ENCODE measurements at regions not wholly inside any gene's neighbourhood (a gene's known extent, or its start where the extent isn't known, plus 50 kb on each side); places are given as distances from the start of the nearest gene placed in this dataset.

- H3K27ac ChIP-seq = no peak overlapping the region
- no peak for TF ChIP-seq Cebpa-rat (IDR thresholded peaks at IDR 0.05)
- H3K36me3 ChIP-seq = no peaks in the 10 kb centered on the region
- H3K4me1 ChIP-seq = no peaks in the 10 kb centered on the region
- H3K9me3 ChIP-seq = no peaks in the 10 kb centered on the region
- no peaks in the 10 kb centered on the region for H4K20me1 ChIP-seq
- H3K27me3 ChIP-seq = no peaks in the 10 kb centered on the region
- no peak overlapping the region for H3K4me2 ChIP-seq
- H3K4me3 ChIP-seq = no peak overlapping the region
- no peak overlapping the region for H3K9ac ChIP-seq
Observed at GRCh38 chr12:30508205-30508967, 187.3 kb downstream of the IPO8 start.

- H3K9ac ChIP-seq = no peak overlapping the region
- no peak overlapping the region for H3K4me3 ChIP-seq
- no peaks in the 10 kb centered on the region for H3K36me3 ChIP-seq
- H4K20me1 ChIP-seq = no peaks in the 10 kb centered on the region
- no peak for TF ChIP-seq Cebpa-rat (IDR thresholded peaks at IDR 0.05)
- H3K27me3 ChIP-seq = no peaks in the 10 kb centered on the region
- H3K9me3 ChIP-seq = no peaks in the 10 kb centered on the region
- no peaks in the 10 kb centered on the region for H3K4me1 ChIP-seq
- no peak overlapping the region for H3K4me2 ChIP-seq
- H3K27ac ChIP-seq = no peak overlapping the region
Observed at GRCh38 chr12:30507576-30507975, 188.1 kb downstream of the IPO8 start.

GRCh38 chr12:30506411-30506810, 189.3 kb downstream of the IPO8 start:
- Histone ChIP-seq H3K4me2 (no peak overlapping the region), H3K9me3 (no peaks in the 10 kb centered on the region), H3K27ac (no peak overlapping the region), H3K9ac (no peak overlapping the region), H3K4me3 (no peak overlapping the region), H3K4me1 (no peaks in the 10 kb centered on the region), H4K20me1 (no peaks in the 10 kb centered on the region), H3K36me3 (no peaks in the 10 kb centered on the region), H3K27me3 (no peaks in the 10 kb centered on the region)
- TF ChIP-seq Cebpa-rat (IDR thresholded peaks at IDR 0.05) = no peak

GRCh38 chr12:30501718-30502117, 194.0 kb downstream of the IPO8 start:
- Histone ChIP-seq H3K36me3 (no peaks in the 10 kb centered on the region), H3K27me3 (no peaks in the 10 kb centered on the region), H3K27ac (no peak overlapping the region), H4K20me1 (no peaks in the 10 kb centered on the region), H3K4me1 (no peaks in the 10 kb centered on the region), H3K9me3 (no peaks in the 10 kb centered on the region), H3K9ac (no peak overlapping the region), H3K4me3 (no peak overlapping the region), H3K4me2 (no peak overlapping the region)
- TF ChIP-seq Cebpa-rat (IDR thresholded peaks at IDR 0.05) = no peak

GRCh38 chr12:30500532-30500931, 195.1 kb downstream of the IPO8 start:
- Histone ChIP-seq H3K4me2 (no peak overlapping the region), H3K4me3 (no peak overlapping the region), H3K27ac (no peak overlapping the region), H4K20me1 (no peaks in the 10 kb centered on the region), H3K4me1 (no peaks in the 10 kb centered on the region), H3K9me3 (no peaks in the 10 kb centered on the region), H3K9ac (no peak overlapping the region), H3K27me3 (no peaks in the 10 kb centered on the region), H3K36me3 (no peaks in the 10 kb centered on the region)
- TF ChIP-seq Cebpa-rat (IDR thresholded peaks at IDR 0.05) = no peak

- no peak overlapping the region for H3K27ac ChIP-seq
- peak overlapping the region; percentile 51 for H3K4me2 ChIP-seq
- H3K36me3 ChIP-seq = no peaks in the 10 kb centered on the region
- H3K4me1 ChIP-seq = peaks cover 13% of the 10 kb centered on the region
- no peaks in the 10 kb centered on the region for H3K27me3 ChIP-seq
- H4K20me1 ChIP-seq = no peaks in the 10 kb centered on the region
- no peak overlapping the region for H3K9ac ChIP-seq
- H3K4me3 ChIP-seq = no peak overlapping the region
- no peaks in the 10 kb centered on the region for H3K9me3 ChIP-seq
- TF ChIP-seq Cebpa-rat (IDR thresholded peaks at IDR 0.05) = no peak
Observed at GRCh38 chr12:30485230-30485890, 210.3 kb downstream of the IPO8 start.

- Histone ChIP-seq H3K27me3 (no peaks in the 10 kb centered on the region), H3K9me3 (no peaks in the 10 kb centered on the region), H3K9ac (no peak overlapping the region), H3K27ac (no peak overlapping the region), H3K4me1 (peaks cover 13% of the 10 kb centered on the region), H3K4me2 (no peak overlapping the region), H4K20me1 (no peaks in the 10 kb centered on the region), H3K36me3 (no peaks in the 10 kb centered on the region), H3K4me3 (no peak overlapping the region)
- TF ChIP-seq Cebpa-rat (IDR thresholded peaks at IDR 0.05) = no peak
Observed at GRCh38 chr12:30484658-30485057, 211.0 kb downstream of the IPO8 start.

- Histone ChIP-seq H4K20me1 (no peaks in the 10 kb centered on the region), H3K4me2 (no peak overlapping the region), H3K4me1 (peaks cover 13% of the 10 kb centered on the region), H3K4me3 (no peak overlapping the region), H3K27ac (no peak overlapping the region), H3K27me3 (no peaks in the 10 kb centered on the region), H3K9me3 (no peaks in the 10 kb centered on the region), H3K36me3 (no peaks in the 10 kb centered on the region), H3K9ac (no peak overlapping the region)
- TF ChIP-seq Cebpa-rat (IDR thresholded peaks at IDR 0.05) = no peak
Observed at GRCh38 chr12:30482650-30483049, 213.0 kb downstream of the IPO8 start.

- no peak for TF ChIP-seq Cebpa-rat (IDR thresholded peaks at IDR 0.05)
- Histone ChIP-seq H3K36me3 (no peaks in the 10 kb centered on the region), H3K9ac (no peak overlapping the region), H3K27ac (no peak overlapping the region), H3K4me1 (no peaks in the 10 kb centered on the region), H3K4me2 (no peak overlapping the region), H3K27me3 (no peaks in the 10 kb centered on the region), H4K20me1 (no peaks in the 10 kb centered on the region), H3K4me3 (no peak overlapping the region), H3K9me3 (peaks cover 21% of the 10 kb centered on the region)
Observed at GRCh38 chr12:30473274-30473673, 222.4 kb downstream of the IPO8 start.

- Histone ChIP-seq H3K4me3 (no peak overlapping the region), H3K27ac (no peak overlapping the region), H4K20me1 (no peaks in the 10 kb centered on the region), H3K9ac (no peak overlapping the region), H3K4me1 (no peaks in the 10 kb centered on the region), H3K27me3 (no peaks in the 10 kb centered on the region), H3K36me3 (no peaks in the 10 kb centered on the region), H3K9me3 (peaks cover 17% of the 10 kb centered on the region), H3K4me2 (no peak overlapping the region)
- TF ChIP-seq Cebpa-rat (IDR thresholded peaks at IDR 0.05) = no peak
Observed at GRCh38 chr12:30466093-30466585, 229.5 kb downstream of the IPO8 start.

All from BLaER1 (cell line).